GM12873 (cell line): ENCODE measurements at regions not wholly inside any gene's neighbourhood (a gene's known extent, or its start where the extent isn't known, plus 50 kb on each side); places are given as distances from the start of the nearest gene placed in this dataset.

ENCODE experiments used
- CTCF ChIP-seq: IDR thresholded peaks from 2 replicates; pipeline ENCODE4 v1.5.1; 2012; ENCODE audit warnings: low read depth, mild to moderate bottlenecking, moderate library complexity, low read length, control low read depth; ENCODE audit not compliant: insufficient read depth; ENCODE audit errors: missing control alignments

- no peak for TF ChIP-seq CTCF
These were observed 64.5 kb upstream of the CACNA2D1 start for GRCh38 chr7:82507976-82508677.

DNA sequence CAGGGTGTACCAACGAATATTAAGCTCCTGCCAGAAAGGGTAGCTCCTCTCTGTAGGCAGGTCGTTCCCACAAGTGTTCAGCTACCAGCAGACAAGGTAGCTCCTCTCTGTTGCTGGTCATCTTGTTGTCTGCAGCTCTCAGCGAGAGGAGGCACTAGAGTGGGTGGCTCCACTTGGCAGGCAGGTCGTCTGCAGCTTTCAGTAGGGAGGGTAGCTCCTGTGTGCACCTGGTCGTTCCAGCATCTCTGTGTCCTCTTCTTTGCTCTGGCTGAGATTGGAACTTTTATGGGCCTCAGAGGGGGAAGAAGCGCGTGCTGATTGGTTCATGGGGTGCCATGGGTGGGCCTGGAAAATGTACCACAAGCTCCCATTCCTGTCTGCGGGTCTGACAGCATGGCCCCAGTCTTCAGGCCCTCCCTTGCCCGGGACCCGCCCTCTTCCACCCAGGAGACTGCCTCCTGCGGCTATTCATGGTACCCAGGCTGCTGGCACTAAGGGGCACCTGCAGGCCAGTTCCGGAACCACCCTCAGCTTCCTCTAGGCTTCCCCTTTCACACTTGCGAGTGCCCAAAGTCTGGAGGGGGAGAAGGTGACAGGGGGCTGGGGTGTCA lies 63.9 kb upstream of the CACNA2D1 start:
- no peak for TF ChIP-seq CTCF

- TF ChIP-seq CTCF: no peak
These were observed 63.1 kb upstream of the CACNA2D1 start for GRCh38 chr7:82506702-82507101.

DNA sequence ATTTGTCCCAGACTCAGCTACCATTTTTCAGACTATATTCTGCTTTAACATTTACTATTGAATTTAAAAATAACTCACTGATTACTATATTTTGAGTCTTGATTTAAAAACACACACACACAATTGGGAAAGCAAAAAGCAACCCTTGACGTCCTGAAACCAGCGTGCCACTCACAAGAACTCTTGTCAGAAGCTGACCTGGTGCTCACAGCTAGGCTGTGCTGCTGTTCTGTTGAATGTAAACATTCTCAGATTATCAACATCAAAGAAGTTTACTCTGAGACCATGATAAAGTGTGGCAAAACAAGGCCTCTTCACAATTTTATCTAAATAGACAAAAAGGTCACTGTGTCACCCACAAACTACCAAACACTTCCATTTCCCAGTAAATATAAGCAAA lies 62.6 kb upstream of the CACNA2D1 start:
- TF ChIP-seq CTCF: no peak

DNA sequence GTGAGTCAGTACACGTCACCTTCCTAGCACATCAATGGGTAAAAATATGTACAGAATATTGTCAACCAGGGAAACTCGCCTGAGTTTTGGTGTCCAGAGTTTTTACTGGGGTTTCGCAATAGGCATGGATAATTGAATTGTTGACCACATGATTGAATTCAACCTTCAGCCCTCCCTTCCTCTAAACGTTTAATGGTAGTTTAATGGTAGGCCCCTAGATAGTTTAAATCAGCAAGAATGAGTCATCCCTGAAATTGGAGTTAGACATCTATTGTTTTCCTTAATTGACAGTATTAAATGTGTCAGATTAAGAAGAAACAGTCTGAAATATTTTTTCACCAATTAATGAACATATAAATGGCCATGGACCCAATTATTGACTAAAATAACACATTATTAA lies 57.8 kb upstream of the CACNA2D1 start:
- no peak for TF ChIP-seq CTCF

GRCh38 chr7:82494420-82494819 lies 50.8 kb upstream of the CACNA2D1 start:
- no peak for TF ChIP-seq CTCF
